Kidney epithelial cell (primary cell): ENCODE measurements at regions not wholly inside any gene's neighbourhood (a gene's known extent, or its start where the extent isn't known, plus 50 kb on each side); places are given as distances from the start of the nearest gene placed in this dataset.

Experiments used
- DNase-seq: peaks from one replicate; pipeline ENCODE4 v3.0.0-alpha.2; 2010; ENCODE audit warnings: low read depth
- H3K27me3 ChIP-seq: 2 replicates; pipeline ENCODE4 v1.6.0; 2011; ENCODE audit warnings: low read length; ENCODE audit not compliant: control insufficient read depth, insufficient read depth
- H3K36me3 ChIP-seq: 2 replicates; pipeline ENCODE4 v1.5.1; 2011; ENCODE audit warnings: low read length; ENCODE audit not compliant: control insufficient read depth, insufficient read depth
- H3K4me3 ChIP-seq: 2 replicates; pipeline ENCODE4 v1.5.1; 2011; ENCODE audit warnings: low read depth, mild to moderate bottlenecking, control low read depth, low read length
- CTCF ChIP-seq: IDR thresholded peaks from 2 replicates; pipeline ENCODE4 v1.5.1; 2011; ENCODE audit warnings: mild to moderate bottlenecking, moderate library complexity, low read length, control low read depth, inconsistent platforms; ENCODE audit not compliant: insufficient read depth, poor library complexity, severe bottlenecking

- H3K4me3 ChIP-seq, result no peak overlapping the region
- no peak for DNase-seq
- no peaks in the 10 kb centered on the region for H3K27me3 ChIP-seq
- no peaks in the 10 kb centered on the region for H3K36me3 ChIP-seq
- no peak for TF ChIP-seq CTCF
Measured at GRCh38 chr7:46450886-46451285, 529.8 kb upstream of the IGFBP3 start.

- TF ChIP-seq CTCF, result no peak
- Histone ChIP-seq H3K4me3 (no peak overlapping the region), H3K27me3 (no peaks in the 10 kb centered on the region), H3K36me3 (no peaks in the 10 kb centered on the region)
- DNase-seq, result no peak
Measured at GRCh38 chr7:46450425-46450824, 529.4 kb upstream of the IGFBP3 start.

GRCh38 chr7:46449743-46450142, 528.7 kb upstream of the IGFBP3 start:
- DNase-seq, result no peak
- Histone ChIP-seq H3K4me3 (no peak overlapping the region), H3K36me3 (no peaks in the 10 kb centered on the region), H3K27me3 (no peaks in the 10 kb centered on the region)
- no peak for TF ChIP-seq CTCF

- no peak for TF ChIP-seq CTCF
- Histone ChIP-seq H3K27me3 (no peaks in the 10 kb centered on the region), H3K36me3 (no peaks in the 10 kb centered on the region), H3K4me3 (no peak overlapping the region)
- no peak for DNase-seq
Measured at GRCh38 chr7:46448478-46448877, 527.4 kb upstream of the IGFBP3 start.

- Histone ChIP-seq H3K36me3 (no peaks in the 10 kb centered on the region), H3K4me3 (no peak overlapping the region), H3K27me3 (no peaks in the 10 kb centered on the region)
- TF ChIP-seq CTCF, result no peak
- DNase-seq, result no peak
Measured at GRCh38 chr7:46446151-46446550, 525.1 kb upstream of the IGFBP3 start.

GRCh38 chr7:46444256-46444655, 523.2 kb upstream of the IGFBP3 start:
- Histone ChIP-seq H3K36me3 (no peaks in the 10 kb centered on the region), H3K4me3 (no peak overlapping the region), H3K27me3 (no peaks in the 10 kb centered on the region)
- no peak for DNase-seq
- no peak for TF ChIP-seq CTCF
